Stimulated activated naive CD4-positive, alpha-beta T cell (primary cell): ENCODE measurements at regions not wholly inside any gene's neighbourhood (a gene's known extent, or its start where the extent isn't known, plus 50 kb on each side); places are given as distances from the start of the nearest gene placed in this dataset.
"Not testable (repeated sequence)": the region's sequence is repeated elsewhere in the genome, so short reads cannot be mapped to it uniquely, and the experiment has no call there.

Experiments
- DNase-seq, 6 experiments: peaks; one replicate each; lab custom pipeline; 2025; lab: John Stamatoyannopoulos, UW

- no peak for DNase-seq
Measured at GRCh38 chr10:8280946-8281345, 226.5 kb downstream of the GATA3 start.

- DNase-seq = no peak
Measured at GRCh38 chr10:8282340-8282739, 227.9 kb downstream of the GATA3 start.

DNA sequence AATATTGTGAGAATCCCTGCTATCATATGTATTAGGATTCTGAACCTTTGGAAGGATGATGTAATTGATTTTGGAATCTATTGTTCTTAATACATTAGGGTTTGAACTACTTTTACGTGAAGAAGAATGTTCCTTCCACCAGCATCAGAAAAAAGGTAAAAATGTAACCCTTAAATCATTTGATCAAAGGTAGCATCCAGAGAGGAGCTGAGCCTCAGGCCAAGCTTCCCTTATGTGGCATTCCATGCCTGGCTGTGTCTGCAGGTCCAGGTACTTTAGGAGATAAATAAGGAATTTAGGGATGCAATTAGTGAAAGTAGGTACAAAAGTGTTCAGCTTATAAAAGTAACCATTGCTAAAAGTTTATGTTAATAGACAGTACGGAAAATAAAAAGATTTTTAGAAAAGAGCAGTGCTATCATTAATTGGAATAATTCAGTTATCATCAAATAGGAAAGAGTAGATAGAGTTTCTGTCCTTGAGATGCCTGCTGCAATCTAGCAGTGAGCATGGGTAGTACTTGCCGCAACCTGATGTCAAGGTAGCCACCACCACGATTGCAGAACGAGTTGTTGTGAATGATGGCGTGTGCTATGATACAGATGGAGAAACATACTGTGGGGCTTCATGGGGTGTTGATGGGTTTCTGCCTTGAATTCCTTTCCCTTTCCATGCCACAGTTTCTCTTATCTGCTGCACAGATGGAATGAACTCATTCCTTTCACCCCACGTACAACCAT lies 228.8 kb downstream of the GATA3 start:
- no peak for DNase-seq

- DNase-seq = no peak
Measured at GRCh38 chr10:8283986-8284385, 229.5 kb downstream of the GATA3 start.

- not testable (repeated sequence) for DNase-seq
Measured at GRCh38 chr10:8285970-8286369, 231.5 kb downstream of the GATA3 start.

DNA sequence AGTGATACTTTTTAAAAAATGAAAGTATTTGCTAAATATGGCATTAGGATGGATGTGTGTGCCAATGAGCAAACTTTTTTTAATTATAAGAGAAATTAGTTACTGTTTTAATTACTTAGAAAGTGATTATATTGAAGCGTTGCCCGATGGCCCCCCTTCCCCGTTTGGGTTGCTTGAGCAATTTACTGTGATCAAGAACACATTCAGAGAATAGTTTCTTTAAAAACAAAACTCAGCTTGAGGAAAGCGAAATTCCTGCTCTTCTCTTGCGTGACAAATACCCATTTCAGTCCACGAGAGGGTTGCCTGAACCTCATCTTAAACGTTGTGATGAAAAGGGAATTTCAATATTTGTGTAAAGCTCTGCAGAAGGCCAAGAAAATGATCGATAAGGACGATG lies 234.1 kb downstream of the GATA3 start:
- DNase-seq = no peak

GRCh38 chr10:8289186-8289924 lies 234.9 kb downstream of the GATA3 start:
- no peak for DNase-seq

DNA sequence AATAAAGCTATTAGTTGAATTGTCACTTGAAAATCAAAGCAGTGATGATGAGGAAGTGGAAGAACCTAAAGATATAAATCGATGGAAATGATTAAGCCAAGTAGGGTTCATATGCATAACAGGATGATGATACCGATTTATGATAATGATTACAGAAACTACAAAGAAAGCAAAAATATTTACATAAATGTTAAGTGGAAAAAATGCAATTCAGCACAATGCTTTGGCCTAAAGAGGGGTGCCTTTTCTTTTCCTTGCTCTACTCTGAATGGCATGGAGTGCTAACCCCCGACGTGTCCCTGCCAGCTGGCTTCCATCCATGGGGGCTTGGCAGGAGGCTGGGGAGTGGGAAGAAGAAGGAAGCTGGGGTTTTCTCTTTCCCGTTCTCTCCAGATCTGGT lies 240.3 kb downstream of the GATA3 start:
- no peak for DNase-seq

- no peak for DNase-seq
Measured at GRCh38 chr10:8295311-8295710, 240.8 kb downstream of the GATA3 start.

DNA sequence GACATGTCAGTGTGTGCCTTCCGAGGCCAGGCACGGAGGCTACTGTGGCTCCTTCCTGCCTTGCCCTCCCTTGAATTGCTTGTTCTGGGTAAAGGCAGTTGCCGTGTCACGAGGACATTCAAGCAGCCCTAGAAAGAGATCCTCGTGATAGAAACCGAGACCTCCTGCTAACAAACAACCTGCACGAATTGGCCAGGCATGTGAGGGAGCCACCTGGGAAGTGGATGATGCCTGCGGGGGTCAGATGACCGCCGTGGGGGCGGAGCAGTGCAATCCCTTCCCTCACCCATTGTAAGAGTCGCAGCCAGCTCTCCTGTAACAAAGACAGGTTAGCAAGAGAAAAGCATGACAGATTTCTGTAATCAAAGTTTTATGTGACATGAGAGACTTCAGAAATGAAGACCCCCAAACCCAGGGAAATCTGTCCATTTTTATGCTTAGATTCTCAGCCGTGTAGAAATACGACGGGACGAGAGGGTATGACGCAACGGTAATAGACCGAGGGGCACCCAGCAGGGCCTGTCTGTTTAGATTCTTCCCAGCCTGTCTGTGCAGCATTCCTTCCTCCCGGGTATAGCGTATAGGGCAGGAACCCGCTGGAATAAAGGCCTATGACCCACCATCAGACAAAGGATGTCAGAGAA lies 241.7 kb downstream of the GATA3 start:
- DNase-seq = no peak

- DNase-seq = no peak
Measured at GRCh38 chr10:8296734-8297101, 242.2 kb downstream of the GATA3 start.

GRCh38 chr10:8297107-8297506 lies 242.6 kb downstream of the GATA3 start:
- no peak for DNase-seq

- DNase-seq = no peak
Measured at GRCh38 chr10:8297959-8298358, 243.5 kb downstream of the GATA3 start.

DNA sequence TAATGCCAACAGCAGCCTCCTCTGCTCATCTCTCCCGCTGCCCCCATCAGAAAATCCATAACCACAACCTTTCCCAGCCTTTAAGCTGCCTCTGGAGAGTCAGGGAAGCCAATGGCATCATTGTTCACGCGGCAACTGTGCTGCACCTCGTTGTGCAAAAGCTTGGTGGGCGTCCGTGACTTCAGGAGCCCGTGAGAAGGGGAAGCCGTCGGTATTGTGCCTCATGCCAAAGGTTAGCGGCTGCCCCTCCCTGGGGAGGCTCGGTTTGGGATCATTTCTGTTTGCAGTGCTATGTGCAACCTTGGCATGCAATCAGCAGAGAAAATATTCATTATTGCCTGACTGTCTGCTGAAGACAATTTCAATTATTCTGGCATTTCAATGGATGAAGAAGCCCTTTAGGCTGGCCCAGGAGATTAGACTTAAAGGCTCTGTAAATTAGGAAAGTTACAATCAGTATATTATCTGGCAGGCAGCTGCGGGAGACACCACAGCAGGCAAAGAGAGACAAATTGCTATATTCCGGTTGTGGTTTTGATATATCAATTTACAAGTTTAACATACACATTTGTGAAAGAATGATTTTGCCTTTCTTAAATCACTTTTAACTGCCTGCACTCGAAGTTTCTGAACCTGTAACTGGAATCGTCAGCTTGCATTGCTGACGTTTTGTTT lies 244.5 kb downstream of the GATA3 start:
- no peak for DNase-seq

- no peak for DNase-seq
Measured at GRCh38 chr10:8300925-8301324, 246.4 kb downstream of the GATA3 start.

DNA sequence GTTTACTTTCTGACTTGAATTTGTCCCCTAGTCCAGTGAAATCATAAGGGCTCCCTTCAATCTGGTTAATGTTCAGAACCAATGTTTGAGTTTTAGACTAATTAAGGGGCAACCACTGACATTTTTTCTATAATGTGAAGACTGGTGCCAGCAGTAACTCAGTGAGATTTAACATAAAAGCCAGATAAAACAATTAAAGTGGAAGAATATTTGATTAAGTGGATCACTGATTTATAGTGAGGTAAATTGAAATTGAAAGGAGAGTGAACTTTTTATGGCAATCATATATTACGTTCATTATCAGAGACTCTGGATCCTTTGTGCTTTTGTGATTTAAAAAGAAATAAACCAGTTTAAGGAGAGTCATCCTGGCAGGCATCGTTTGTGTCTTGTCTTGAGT lies 246.8 kb downstream of the GATA3 start:
- no peak for DNase-seq

DNA sequence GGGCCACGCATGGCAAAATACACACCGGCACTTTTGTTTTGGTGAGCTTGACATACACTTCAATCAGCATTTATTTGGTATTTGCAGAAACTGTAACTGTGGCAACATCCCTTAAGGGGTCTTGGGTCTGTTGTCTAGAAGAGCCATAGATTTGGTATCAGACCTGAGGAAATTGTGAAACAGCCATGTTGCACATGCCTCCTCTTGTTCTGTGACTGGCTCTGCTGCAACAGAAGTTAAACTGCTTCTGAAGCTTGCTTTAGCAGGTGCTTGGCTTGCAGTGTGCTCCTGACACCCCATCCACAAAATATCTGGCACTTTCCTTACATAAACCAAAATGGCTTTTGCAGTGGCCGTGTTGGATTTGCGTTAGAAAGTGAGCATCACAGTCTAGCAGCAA lies 247.3 kb downstream of the GATA3 start:
- DNase-seq = no peak

DNA sequence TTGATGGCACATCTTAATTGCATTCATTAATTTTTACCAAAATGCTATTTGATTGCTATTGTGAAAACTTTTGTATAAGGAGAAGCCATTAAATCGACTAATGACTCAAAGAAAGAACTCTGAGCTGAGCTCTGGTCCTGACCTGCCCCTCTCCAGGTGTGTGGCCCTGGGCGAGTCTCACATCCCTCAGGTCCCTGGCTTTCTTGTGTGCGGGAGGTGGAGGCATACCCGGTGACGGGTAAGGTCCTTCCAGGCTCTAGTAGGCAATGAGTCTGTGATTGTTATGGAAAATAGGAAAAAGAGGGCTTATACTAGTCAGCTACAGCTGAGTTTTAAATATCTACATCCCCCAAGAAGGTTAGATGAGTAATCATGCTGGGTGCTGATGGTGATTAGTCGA lies 248.1 kb downstream of the GATA3 start:
- no peak for DNase-seq

DNA sequence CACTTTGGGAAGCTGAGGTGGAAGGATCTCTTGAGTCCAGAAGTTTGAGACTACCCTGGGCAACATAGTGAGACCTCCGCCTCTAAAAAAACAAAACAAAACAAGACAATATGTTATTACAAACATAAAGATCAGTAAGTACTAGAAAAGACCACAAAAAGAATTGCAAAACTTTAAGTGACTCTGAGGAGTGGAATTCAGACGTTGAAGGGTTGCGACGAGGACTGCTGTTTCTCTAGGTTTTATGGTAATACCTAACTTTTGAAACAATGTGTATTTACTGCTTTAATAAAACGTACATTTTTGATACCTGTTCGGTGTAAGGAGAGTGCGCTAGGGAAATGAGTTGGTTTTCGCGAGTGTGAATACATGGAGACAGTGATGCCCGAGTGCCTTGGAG lies 250.4 kb downstream of the GATA3 start:
- DNase-seq = no peak

DNA sequence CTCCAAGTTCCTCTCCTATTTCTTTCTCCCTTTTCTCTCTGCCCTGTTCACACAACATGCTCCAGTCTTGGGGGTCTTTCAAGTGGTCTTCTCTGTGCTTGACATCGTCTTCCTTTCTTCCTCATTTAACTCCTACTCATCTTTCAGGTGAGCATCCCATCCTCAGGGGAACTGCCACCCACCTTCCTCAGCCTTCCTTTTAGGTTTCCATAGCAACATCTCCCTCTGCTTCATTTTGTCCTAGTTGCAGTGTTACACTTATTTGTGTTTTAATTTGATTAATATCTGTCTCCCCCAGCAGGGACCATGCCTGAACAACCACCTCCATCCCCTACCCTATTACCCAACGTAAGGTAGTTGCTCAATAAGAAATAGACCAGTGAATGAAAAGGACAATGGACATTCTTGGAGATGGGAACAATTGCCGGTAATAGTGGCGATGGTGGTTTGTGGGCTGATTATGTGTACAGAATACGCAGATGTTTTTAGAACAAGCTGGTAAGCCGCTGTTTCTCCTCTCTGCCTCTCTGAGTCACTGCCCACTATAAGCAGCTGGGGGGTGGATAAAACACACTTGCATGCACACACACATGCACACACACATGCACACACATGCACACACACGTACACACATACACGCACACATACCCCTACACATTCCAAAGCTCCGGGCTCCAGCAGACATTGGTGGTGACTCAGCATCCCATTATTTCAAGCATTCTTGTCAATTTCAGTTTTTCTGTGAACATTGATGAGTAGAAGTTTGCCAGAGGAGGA lies 251.6 kb downstream of the GATA3 start:
- no peak for DNase-seq

GRCh38 chr10:8306685-8307364 lies 252.3 kb downstream of the GATA3 start:
- no peak for DNase-seq
